Prostate gland (tissue), 2 donors: ENCODE measurements at regions not wholly inside any gene's neighbourhood (a gene's known extent, or its start where the extent isn't known, plus 50 kb on each side); places are given as distances from the start of the nearest gene placed in this dataset.

Experiments
- CTCF ChIP-seq, 4 experiments: fragments of 200-600 bp in 2 of 4; fragments of 450-650 bp in 2 of 4; sonication (generic) in 2 of 4; IDR thresholded peaks; 1 replicate in 3 of 4; 2 replicates in 1 of 4; pipeline ENCODE4 v1.5.1; 2016 to 2019; ENCODE audit warnings: antibody characterized with exemption in 4 of 4, mild to moderate bottlenecking in 2 of 4, moderate library complexity in 2 of 4
- POLR2A ChIP-seq: fragments of 450-650 bp; IDR thresholded peaks from one replicate; pipeline ENCODE4 v1.6.1; 2016; ENCODE audit warnings: antibody characterized with exemption, mild to moderate bottlenecking
- POLR2AphosphoS5 ChIP-seq: sonication (generic); formaldehyde crosslinking; IDR thresholded peaks from one replicate; pipeline ENCODE4 v1.6.1; 2017; ENCODE audit warnings: antibody characterized with exemption

GRCh38 chr1:224499204-224499603 is 64.6 kb upstream of the WDR26 start:
- no peak for TF ChIP-seq POLR2A
- no peak for TF ChIP-seq CTCF (IDR thresholded peaks at IDR 0.05)
- TF ChIP-seq POLR2AphosphoS5, result no peak
